Prostate gland (tissue), 2 donors: ENCODE measurements at regions not wholly inside any gene's neighbourhood (a gene's known extent, or its start where the extent isn't known, plus 50 kb on each side); places are given as distances from the start of the nearest gene placed in this dataset.

Source experiments
- DNase-seq: peaks from one replicate; pipeline ENCODE4 v3.0.0-alpha.2; 2019; ENCODE audit warnings: low spot score
- H3K27ac ChIP-seq, 2 donors: fragments of 200-600 bp; sonication (generic); 2 replicates each; pipeline ENCODE4 v1.5.1; 2017 to 2019
- H3K27me3 ChIP-seq: fragments of 200-600 bp; sonication (generic); replicated peaks from 2 replicates; pipeline ENCODE4 v1.5.1; 2019; ENCODE audit not compliant: insufficient read depth
- H3K36me3 ChIP-seq, 2 donors: fragments of 200-600 bp; sonication (generic); 1 replicate in 1 of 2; 2 replicates in 1 of 2; pipeline versions ENCODE4 v1.5.1 to v1.8.1; 2017 to 2019
- H3K4me1 ChIP-seq: fragments of 200-600 bp; sonication (generic); replicated peaks from 2 replicates; pipeline ENCODE4 v1.5.1; 2019
- H3K4me3 ChIP-seq, 2 donors: fragments of 200-600 bp; sonication (generic); 2 replicates each; pipeline ENCODE4 v1.5.1; 2017 to 2019
- H3K9me3 ChIP-seq: fragments of 200-600 bp; sonication (generic); 2 replicates; pipeline ENCODE4 v1.5.1; 2017
- POLR2A ChIP-seq: fragments of 450-650 bp; IDR thresholded peaks from one replicate; pipeline ENCODE4 v1.6.1; 2016; ENCODE audit warnings: antibody characterized with exemption, mild to moderate bottlenecking
- POLR2AphosphoS5 ChIP-seq: sonication (generic); formaldehyde crosslinking; IDR thresholded peaks from one replicate; pipeline ENCODE4 v1.6.1; 2017; ENCODE audit warnings: antibody characterized with exemption
- WGBS: methylation state at CpG from one replicate; pipeline ENCODE4 v1.1.5; 2018; 5-methylcytosine and 5-hydroxymethylcytosine counted together
- intact Hi-C: fragments of 100-400 bp; cut with DNase I; formaldehyde crosslinking; loops from one replicate; pipeline ENCODE4 v1.14.2; 2022
- TF ChIP-seq, protein P1 (sequence below), 4 experiments: fragments of 200-600 bp in 2 of 4; fragments of 450-650 bp in 2 of 4; sonication (generic) in 2 of 4; IDR thresholded peaks; 1 replicate in 3 of 4; 2 replicates in 1 of 4; pipeline ENCODE4 v1.5.1; 2016 to 2019; ENCODE audit warnings: antibody characterized with exemption in 4 of 4, mild to moderate bottlenecking in 2 of 4, moderate library complexity in 2 of 4

DNA sequence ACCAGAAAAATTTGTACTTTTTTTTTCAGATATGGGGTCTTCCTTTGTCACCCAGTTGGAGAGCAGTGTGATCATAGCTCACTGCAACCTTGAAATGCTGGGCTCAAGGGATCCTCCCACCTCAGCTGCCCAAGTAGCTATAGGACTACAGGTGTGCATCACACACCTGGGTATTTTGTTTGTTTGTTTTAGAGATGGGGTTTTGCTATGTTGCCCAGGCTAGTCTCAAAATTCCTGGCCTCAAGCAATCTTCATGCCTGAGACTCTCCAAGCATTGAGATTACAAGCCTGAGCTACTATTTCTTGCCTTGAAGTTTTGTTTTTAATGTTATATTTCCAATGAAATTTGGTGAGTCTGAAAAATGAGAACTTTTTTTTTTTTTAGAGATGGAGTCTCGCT, 847.8 kb downstream of the TRIML1 start:
- Histone ChIP-seq H3K36me3 (no peaks in the 10 kb centered on the region), H3K4me1 (no peaks in the 10 kb centered on the region), H3K27me3 (no peaks in the 10 kb centered on the region), H3K4me3 (no peak overlapping the region), H3K9me3 (no peaks in the 10 kb centered on the region), H3K27ac (no peak overlapping the region)
- DNase-seq = no peak
- intact Hi-C loops = no loop called here
- no peak for TF ChIP-seq POLR2A
- no peak for TF ChIP-seq POLR2AphosphoS5
- TF ChIP-seq, protein P1, sequence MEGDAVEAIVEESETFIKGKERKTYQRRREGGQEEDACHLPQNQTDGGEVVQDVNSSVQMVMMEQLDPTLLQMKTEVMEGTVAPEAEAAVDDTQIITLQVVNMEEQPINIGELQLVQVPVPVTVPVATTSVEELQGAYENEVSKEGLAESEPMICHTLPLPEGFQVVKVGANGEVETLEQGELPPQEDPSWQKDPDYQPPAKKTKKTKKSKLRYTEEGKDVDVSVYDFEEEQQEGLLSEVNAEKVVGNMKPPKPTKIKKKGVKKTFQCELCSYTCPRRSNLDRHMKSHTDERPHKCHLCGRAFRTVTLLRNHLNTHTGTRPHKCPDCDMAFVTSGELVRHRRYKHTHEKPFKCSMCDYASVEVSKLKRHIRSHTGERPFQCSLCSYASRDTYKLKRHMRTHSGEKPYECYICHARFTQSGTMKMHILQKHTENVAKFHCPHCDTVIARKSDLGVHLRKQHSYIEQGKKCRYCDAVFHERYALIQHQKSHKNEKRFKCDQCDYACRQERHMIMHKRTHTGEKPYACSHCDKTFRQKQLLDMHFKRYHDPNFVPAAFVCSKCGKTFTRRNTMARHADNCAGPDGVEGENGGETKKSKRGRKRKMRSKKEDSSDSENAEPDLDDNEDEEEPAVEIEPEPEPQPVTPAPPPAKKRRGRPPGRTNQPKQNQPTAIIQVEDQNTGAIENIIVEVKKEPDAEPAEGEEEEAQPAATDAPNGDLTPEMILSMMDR (IDR thresholded peaks at IDR 0.05) = no peak
- 96% methylated on average over 1 of the region's 1 CpG for WGBS

DNA sequence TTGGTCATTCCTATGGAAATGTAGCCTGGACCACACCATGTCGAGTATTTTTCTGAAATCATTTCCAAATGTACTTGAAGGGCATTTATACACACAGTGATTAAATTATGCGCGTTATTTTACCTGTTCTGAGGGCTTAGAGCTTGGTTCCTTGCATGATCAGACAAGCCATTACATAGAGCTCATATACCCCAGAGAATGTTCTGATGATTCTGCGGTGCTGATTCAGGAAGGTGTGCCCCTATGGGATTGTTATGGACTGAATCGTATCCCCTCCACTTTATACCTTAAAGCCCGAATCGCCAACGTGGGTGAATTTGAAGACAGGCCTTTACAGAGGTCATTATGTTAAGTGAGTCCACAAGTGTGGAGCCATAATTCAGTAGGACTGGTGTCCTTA, 848.9 kb downstream of the TRIML1 start:
- Histone ChIP-seq H3K36me3 (no peaks in the 10 kb centered on the region), H3K4me3 (no peak overlapping the region), H3K27ac (no peak overlapping the region), H3K4me1 (no peaks in the 10 kb centered on the region), H3K27me3 (no peaks in the 10 kb centered on the region), H3K9me3 (no peaks in the 10 kb centered on the region)
- TF ChIP-seq, protein P1 (IDR thresholded peaks at IDR 0.05) = no peak
- no peak for TF ChIP-seq POLR2AphosphoS5
- TF ChIP-seq POLR2A = no peak
- intact Hi-C loops = no loop called here
- 92% methylated on average over 8 of the region's 8 CpGs for WGBS
- DNase-seq = no peak

DNA sequence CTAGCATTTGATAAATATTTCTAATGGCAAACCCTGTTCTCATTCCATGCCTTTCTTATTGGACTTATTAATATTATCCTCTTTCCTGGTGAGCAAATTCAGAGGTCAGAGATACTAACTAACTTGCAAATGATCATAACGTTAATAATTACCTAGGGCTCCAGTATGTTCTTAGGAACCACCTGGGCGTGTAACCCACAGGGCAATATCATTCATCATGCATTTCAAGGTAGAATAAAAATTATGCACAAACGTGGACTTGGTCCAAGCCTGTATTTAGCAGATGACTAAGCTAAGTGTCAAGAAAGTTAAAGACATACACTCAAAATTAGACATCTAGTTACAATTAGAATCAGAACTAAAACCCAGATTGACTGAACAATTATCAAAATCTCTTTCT, 850.1 kb downstream of the TRIML1 start:
- H3K9me3 ChIP-seq = no peaks in the 10 kb centered on the region
- no peaks in the 10 kb centered on the region for H3K4me1 ChIP-seq
- no peaks in the 10 kb centered on the region for H3K27me3 ChIP-seq
- intact Hi-C loops = no loop called here
- 58% methylated on average over 3 of the region's 3 CpGs for WGBS
- H3K27ac ChIP-seq = no peak overlapping the region
- no peaks in the 10 kb centered on the region for H3K36me3 ChIP-seq
- H3K4me3 ChIP-seq = no peak overlapping the region
- no peak for DNase-seq
- no peak for TF ChIP-seq POLR2A
- no peak for TF ChIP-seq POLR2AphosphoS5
- TF ChIP-seq, protein P1 (IDR thresholded peaks at IDR 0.05) = no peak

DNA sequence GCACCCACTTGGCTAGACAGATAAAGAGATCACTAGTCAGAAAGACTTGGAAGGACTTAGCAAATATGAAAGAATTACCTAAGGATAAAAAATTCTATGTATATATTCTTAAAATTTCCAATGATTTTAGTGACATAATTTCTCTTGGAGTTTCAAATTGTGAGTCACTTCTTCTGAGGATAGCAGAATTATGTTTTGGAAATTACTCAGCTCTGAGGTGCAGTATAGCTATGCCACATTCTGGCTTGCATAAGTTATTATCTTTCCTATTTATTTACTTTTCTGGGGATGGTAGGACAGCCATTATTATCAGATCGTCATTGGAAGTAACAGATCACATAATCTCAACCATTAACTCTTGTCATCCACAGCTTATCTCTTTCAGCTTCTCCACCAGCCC, 853.5 kb downstream of the TRIML1 start:
- TF ChIP-seq POLR2A (no peak), POLR2AphosphoS5 (no peak)
- TF ChIP-seq, protein P1 (IDR thresholded peaks at IDR 0.05) = no peak
- Histone ChIP-seq H3K9me3 (no peaks in the 10 kb centered on the region), H3K4me3 (no peak overlapping the region), H3K4me1 (no peaks in the 10 kb centered on the region), H3K27me3 (peaks cover 5% of the 10 kb centered on the region), H3K36me3 (no peaks in the 10 kb centered on the region), H3K27ac (no peak overlapping the region)
- DNase-seq = no peak
- 74% methylated on average over 1 of the region's 1 CpG for whole genome bisulfite sequencing
- intact Hi-C loops = no loop called here

DNA sequence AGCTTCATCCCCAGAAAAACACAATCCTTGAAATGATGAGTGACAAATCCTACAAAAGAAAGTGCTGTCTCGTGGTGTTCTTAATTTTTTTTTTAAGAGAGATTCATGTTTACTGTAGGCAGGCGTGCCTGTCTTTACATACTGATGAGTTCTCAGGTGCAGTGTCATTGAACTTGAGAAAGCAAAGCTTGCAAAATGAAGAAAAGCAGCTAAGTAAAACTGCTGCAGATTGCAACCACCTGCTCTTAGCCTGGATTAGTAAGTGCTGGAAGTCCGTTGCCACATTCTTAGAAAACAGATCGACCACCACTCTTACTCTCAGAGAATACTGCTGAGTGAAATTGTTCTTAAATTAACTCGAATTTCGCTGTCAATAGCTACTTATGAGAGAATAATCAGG, 854.6 kb downstream of the TRIML1 start:
- 75% methylated on average over 6 of the region's 6 CpGs for WGBS
- TF ChIP-seq, protein P1 (IDR thresholded peaks at IDR 0.05) = no peak
- TF ChIP-seq POLR2AphosphoS5 = no peak
- no peak for TF ChIP-seq POLR2A
- Histone ChIP-seq H3K27me3 (peaks cover 5% of the 10 kb centered on the region), H3K36me3 (no peaks in the 10 kb centered on the region), H3K4me1 (no peaks in the 10 kb centered on the region), H3K27ac (no peak overlapping the region), H3K9me3 (no peaks in the 10 kb centered on the region), H3K4me3 (no peak overlapping the region)
- no peak for DNase-seq
- intact Hi-C loops = no loop called here
